HepG2 (cell line): ENCODE measurements at regions not wholly inside any gene's neighbourhood (a gene's known extent, or its start where the extent isn't known, plus 50 kb on each side); places are given as distances from the start of the nearest gene placed in this dataset.

Source experiments
- ATAC-seq: fragments of 200-7000 bp; cut with Tn5 transposase; 3 replicates; pipeline ENCODE4 v1.9.1; 2020; ENCODE audit warnings: mild to moderate bottlenecking, moderate library complexity
- BruUV-seq: library from RNA; stranded (reverse); fragments of 400-500 nt; replicated peaks from 2 replicates; lab custom pipeline; 2021; lab: Mats Ljungman, UMichigan
- CTCF ChIA-PET: fragments of 300-600 bp; formaldehyde crosslinking; extraction: SDS; loops from one replicate; lab custom pipeline; 2021; ENCODE audit warnings: low total read pairs, inconsistent platforms, low intra/inter-chr PET ratio; lab: Yijun Ruan, JAX
- POLR2A ChIA-PET: fragments of 350-600 bp; sonication (Branson Sonifier 250); formaldehyde crosslinking; loops from one replicate; lab custom pipeline; 2020; ENCODE audit warnings: antibody characterized with exemption, inconsistent platforms; lab: Yijun Ruan, JAX
- DNase-seq: peaks from one replicate; pipeline ENCODE4 v3.0.0-alpha.2; 2015; ENCODE audit warnings: low spot score
- FAIRE-seq: peaks from 3 replicates; lab custom pipeline; 2011; peaks lifted over from hg19 to GRCh38; lab: Jason Lieb, UNC
- H2AFZ ChIP-seq: one replicate; pipeline ENCODE4 v1.6.1; 2011; ENCODE audit warnings: low read length, inconsistent platforms
- H3K27ac ChIP-seq: fragments of 300-600 bp; 3 replicates; pipeline ENCODE4 v1.8.0; 2011; ENCODE audit warnings: mixed run types, mild to moderate bottlenecking, mixed read lengths, low read length, inconsistent platforms; ENCODE audit not compliant: insufficient read depth; ENCODE audit errors: extremely low read length
- H3K27me3 ChIP-seq, 2 experiments: fragments of 200-600 bp in 1 of 2; 2 replicates in 1 of 2; 3 replicates in 1 of 2; pipeline versions ENCODE4 v1.6.0 to v1.8.0; 2011; ENCODE audit warnings: low read length in 2 of 2, mild to moderate bottlenecking in 2 of 2, moderate library complexity in 2 of 2, inconsistent platforms in 1 of 2; ENCODE audit not compliant: insufficient read depth in 2 of 2, control insufficient read depth in 1 of 2
- H3K36me3 ChIP-seq, 2 experiments: fragments of 200-600 bp in 1 of 2; replicated peaks in 1 of 2; 2 replicates in 1 of 2; 3 replicates in 1 of 2; pipeline versions ENCODE4 v1.5.1 to v1.8.0; 2011; ENCODE audit warnings: low read length in 2 of 2, inconsistent platforms in 1 of 2; ENCODE audit not compliant: insufficient read depth in 2 of 2, control insufficient read depth in 1 of 2
- H3K4me1 ChIP-seq: 2 replicates; pipeline ENCODE4 v1.5.1; 2012; ENCODE audit warnings: low read length, inconsistent platforms; ENCODE audit not compliant: insufficient read depth
- H3K4me2 ChIP-seq: 2 replicates; pipeline ENCODE4 v1.6.0; 2011; ENCODE audit warnings: low read depth, low read length, inconsistent platforms
- H3K4me3 ChIP-seq, 3 experiments: fragments of 200-600 bp in 1 of 3; sonication (generic), shearing (Covaris generic) in 1 of 3; replicated peaks in 1 of 3; 2 replicates each; pipeline ENCODE4 v1.5.1; 2011 to 2016; ENCODE audit warnings: low read length in 3 of 3, inconsistent platforms in 2 of 3, low read depth in 2 of 3, mild to moderate bottlenecking in 2 of 3, control low read depth in 1 of 3, mixed read lengths in 1 of 3; ENCODE audit not compliant: insufficient read depth in 1 of 3
- H3K79me2 ChIP-seq: one replicate; pipeline ENCODE4 v1.6.1; 2011; ENCODE audit warnings: low read length, inconsistent platforms; ENCODE audit not compliant: insufficient read depth
- H3K9ac ChIP-seq: 2 replicates; pipeline ENCODE4 v1.6.0; 2011; ENCODE audit warnings: mild to moderate bottlenecking, low read depth, low read length, inconsistent platforms; ENCODE audit not compliant: insufficient read depth
- H3K9me3 ChIP-seq: 2 replicates; pipeline ENCODE4 v1.5.1; 2012; ENCODE audit warnings: mild to moderate bottlenecking, low read length
- H4K20me1 ChIP-seq: 2 replicates; pipeline ENCODE4 v1.6.0; 2011; ENCODE audit warnings: inconsistent platforms, mild to moderate bottlenecking, low read length, moderate library complexity; ENCODE audit not compliant: insufficient read depth
- BCL6 ChIP-seq: IDR thresholded peaks from 2 replicates; pipeline ENCODE4 v1.6.1; 2016; ENCODE audit warnings: missing genetic modification reagents, missing compliant biosample characterization
- BRD4 ChIP-seq: sonication (generic); formaldehyde crosslinking; IDR thresholded peaks from 2 replicates; pipeline ENCODE4 v1.4.0; 2020; ENCODE audit warnings: missing genetic modification reagents
- JUND ChIP-seq: sonication (generic); formaldehyde crosslinking; IDR thresholded peaks from 2 replicates; pipeline ENCODE4 v1.8.0; 2022; ENCODE audit warnings: mild to moderate bottlenecking, missing genetic modification reagents
- KLF12 ChIP-seq: sonication (generic); formaldehyde crosslinking; IDR thresholded peaks from 2 replicates; pipeline ENCODE4 v1.4.0; 2020; ENCODE audit warnings: missing genetic modification reagents, borderline replicate concordance
- MAFK ChIP-seq, 2 experiments: IDR thresholded peaks in 1 of 2; conservative IDR thresholded peaks in 1 of 2; 2 replicates each; pipeline ENCODE4 v1.6.1; 2011; ENCODE audit warnings: improper control_type of control experiment in 2 of 2, low read length in 2 of 2
- PRDM15 ChIP-seq: sonication (generic); formaldehyde crosslinking; IDR thresholded peaks from 2 replicates; pipeline ENCODE4 v1.4.0; 2020; ENCODE audit warnings: missing genetic modification reagents
- ZFP37 ChIP-seq: sonication (generic); formaldehyde crosslinking; IDR thresholded peaks from 2 replicates; pipeline ENCODE4 v1.4.0; 2020; ENCODE audit warnings: missing genetic modification reagents, borderline replicate concordance
- ZFX ChIP-seq: sonication (generic); formaldehyde crosslinking; IDR thresholded peaks from 2 replicates; pipeline ENCODE4 v1.4.0; 2020; ENCODE audit warnings: mild to moderate bottlenecking, low read depth, missing genetic modification reagents, moderate library complexity
- ZNF577 ChIP-seq: sonication (generic); formaldehyde crosslinking; IDR thresholded peaks from 2 replicates; pipeline ENCODE4 v1.4.0; 2020; ENCODE audit warnings: mild to moderate bottlenecking, low read depth, missing genetic modification reagents, borderline replicate concordance
- ZNF879 ChIP-seq: sonication (generic); formaldehyde crosslinking; IDR thresholded peaks from 2 replicates; pipeline ENCODE4 v1.8.1; 2023; ENCODE audit warnings: missing genetic modification reagents
- in situ Hi-C: cut with HindIII; loops from 2 replicates; pipeline ENCODE4 v1.10.0; 2017; ENCODE audit warnings: low pct_unique_long_range_greater_than_20kb; ENCODE audit not compliant: extremely low pct_ligation_motif_present
- intact Hi-C: fragments of 100-400 bp; cut with micrococcal nuclease; formaldehyde crosslinking; loops from one replicate; pipeline ENCODE4 v1.10.0; 2022; ENCODE audit not compliant: unreplicated experiment
- TF ChIP-seq, protein P1 (sequence below): sonication (generic); formaldehyde crosslinking; IDR thresholded peaks from 2 replicates; pipeline ENCODE4 v1.4.0; 2020; ENCODE audit warnings: missing genetic modification reagents, low read depth, mild to moderate bottlenecking, borderline replicate concordance
- TF ChIP-seq, protein P2 (sequence below): sonication (generic); formaldehyde crosslinking; IDR thresholded peaks from 2 replicates; pipeline ENCODE4 v1.4.0; 2020; ENCODE audit warnings: missing genetic modification reagents
- TF ChIP-seq, protein P3 (sequence below): sonication (generic); formaldehyde crosslinking; IDR thresholded peaks from 2 replicates; pipeline ENCODE4 v1.8.1; 2022; ENCODE audit warnings: mild to moderate bottlenecking, missing genetic modification reagents

GRCh38 chr1:157448636-157449035, 103.7 kb downstream of the FCRL5 start:
- ATAC-seq (no peak), FAIRE-seq (no peak), DNase-seq (no peak)
- no peak overlapping the region for H3K4me3 ChIP-seq
- ChIA-PET POLR2A (no interaction called here), CTCF (no interaction called here)
- no TSS peak for BruUV-seq
- H3K27ac ChIP-seq = no peak overlapping the region
- no peaks in the 10 kb centered on the region for H4K20me1 ChIP-seq
- H2AFZ ChIP-seq = no peak overlapping the region
- H3K9me3 ChIP-seq = no peaks in the 10 kb centered on the region
- no peaks in the 10 kb centered on the region for H3K79me2 ChIP-seq
- no peaks in the 10 kb centered on the region for H3K36me3 ChIP-seq
- TF ChIP-seq, protein P1, sequence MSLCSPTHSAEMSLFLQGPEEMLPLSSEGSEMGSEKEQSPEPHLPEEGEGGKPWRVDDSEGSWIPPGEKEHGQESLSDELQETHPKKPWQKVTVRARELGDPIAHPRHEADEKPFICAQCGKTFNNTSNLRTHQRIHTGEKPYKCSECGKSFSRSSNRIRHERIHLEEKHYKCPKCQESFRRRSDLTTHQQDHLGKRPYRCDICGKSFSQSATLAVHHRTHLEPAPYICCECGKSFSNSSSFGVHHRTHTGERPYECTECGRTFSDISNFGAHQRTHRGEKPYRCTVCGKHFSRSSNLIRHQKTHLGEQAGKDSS = no peak
- TF ChIP-seq ZNF879 (no peak), MAFK (conservative IDR thresholded peaks at IDR 0.05 in 1 of 2, IDR thresholded peaks at IDR 0.05 in 1 of 2; ENCODE audit: low read length in 2 of 2) (no peak), ZFP37 (no peak), PRDM15 (no peak), BRD4 (no peak), BCL6 (CRISPR knock-in tag) (no peak), KLF12 (no peak), ZNF577 (no peak), ZFX (CRISPR knock-in tag) (no peak), JUND (CRISPR knock-in tag) (no peak)
- TF ChIP-seq, protein P2, sequence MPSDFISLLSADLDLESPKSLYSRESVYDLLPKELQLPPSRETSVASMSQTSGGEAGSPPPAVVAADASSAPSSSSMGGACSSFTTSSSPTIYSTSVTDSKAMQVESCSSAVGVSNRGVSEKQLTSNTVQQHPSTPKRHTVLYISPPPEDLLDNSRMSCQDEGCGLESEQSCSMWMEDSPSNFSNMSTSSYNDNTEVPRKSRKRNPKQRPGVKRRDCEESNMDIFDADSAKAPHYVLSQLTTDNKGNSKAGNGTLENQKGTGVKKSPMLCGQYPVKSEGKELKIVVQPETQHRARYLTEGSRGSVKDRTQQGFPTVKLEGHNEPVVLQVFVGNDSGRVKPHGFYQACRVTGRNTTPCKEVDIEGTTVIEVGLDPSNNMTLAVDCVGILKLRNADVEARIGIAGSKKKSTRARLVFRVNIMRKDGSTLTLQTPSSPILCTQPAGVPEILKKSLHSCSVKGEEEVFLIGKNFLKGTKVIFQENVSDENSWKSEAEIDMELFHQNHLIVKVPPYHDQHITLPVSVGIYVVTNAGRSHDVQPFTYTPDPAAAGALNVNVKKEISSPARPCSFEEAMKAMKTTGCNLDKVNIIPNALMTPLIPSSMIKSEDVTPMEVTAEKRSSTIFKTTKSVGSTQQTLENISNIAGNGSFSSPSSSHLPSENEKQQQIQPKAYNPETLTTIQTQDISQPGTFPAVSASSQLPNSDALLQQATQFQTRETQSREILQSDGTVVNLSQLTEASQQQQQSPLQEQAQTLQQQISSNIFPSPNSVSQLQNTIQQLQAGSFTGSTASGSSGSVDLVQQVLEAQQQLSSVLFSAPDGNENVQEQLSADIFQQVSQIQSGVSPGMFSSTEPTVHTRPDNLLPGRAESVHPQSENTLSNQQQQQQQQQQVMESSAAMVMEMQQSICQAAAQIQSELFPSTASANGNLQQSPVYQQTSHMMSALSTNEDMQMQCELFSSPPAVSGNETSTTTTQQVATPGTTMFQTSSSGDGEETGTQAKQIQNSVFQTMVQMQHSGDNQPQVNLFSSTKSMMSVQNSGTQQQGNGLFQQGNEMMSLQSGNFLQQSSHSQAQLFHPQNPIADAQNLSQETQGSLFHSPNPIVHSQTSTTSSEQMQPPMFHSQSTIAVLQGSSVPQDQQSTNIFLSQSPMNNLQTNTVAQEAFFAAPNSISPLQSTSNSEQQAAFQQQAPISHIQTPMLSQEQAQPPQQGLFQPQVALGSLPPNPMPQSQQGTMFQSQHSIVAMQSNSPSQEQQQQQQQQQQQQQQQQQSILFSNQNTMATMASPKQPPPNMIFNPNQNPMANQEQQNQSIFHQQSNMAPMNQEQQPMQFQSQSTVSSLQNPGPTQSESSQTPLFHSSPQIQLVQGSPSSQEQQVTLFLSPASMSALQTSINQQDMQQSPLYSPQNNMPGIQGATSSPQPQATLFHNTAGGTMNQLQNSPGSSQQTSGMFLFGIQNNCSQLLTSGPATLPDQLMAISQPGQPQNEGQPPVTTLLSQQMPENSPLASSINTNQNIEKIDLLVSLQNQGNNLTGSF (CRISPR knock-in tag) = no peak
- TF ChIP-seq, protein P3, sequence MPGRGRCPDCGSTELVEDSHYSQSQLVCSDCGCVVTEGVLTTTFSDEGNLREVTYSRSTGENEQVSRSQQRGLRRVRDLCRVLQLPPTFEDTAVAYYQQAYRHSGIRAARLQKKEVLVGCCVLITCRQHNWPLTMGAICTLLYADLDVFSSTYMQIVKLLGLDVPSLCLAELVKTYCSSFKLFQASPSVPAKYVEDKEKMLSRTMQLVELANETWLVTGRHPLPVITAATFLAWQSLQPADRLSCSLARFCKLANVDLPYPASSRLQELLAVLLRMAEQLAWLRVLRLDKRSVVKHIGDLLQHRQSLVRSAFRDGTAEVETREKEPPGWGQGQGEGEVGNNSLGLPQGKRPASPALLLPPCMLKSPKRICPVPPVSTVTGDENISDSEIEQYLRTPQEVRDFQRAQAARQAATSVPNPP (CRISPR knock-in tag) = no peak
- no peak overlapping the region for H3K9ac ChIP-seq
- intact Hi-C loops = no loop called here
- no peaks in the 10 kb centered on the region for H3K4me1 ChIP-seq
- no peaks in the 10 kb centered on the region; a peak in 1 of 5 replicates for H3K27me3 ChIP-seq
- in situ Hi-C loops = no loop called here
- no peak overlapping the region for H3K4me2 ChIP-seq
